ENCODE measurements at regions not wholly inside any gene's neighbourhood (a gene's known extent, or its start where the extent isn't known, plus 50 kb on each side); places are given as distances from the start of the nearest gene placed in this dataset.

DNA sequence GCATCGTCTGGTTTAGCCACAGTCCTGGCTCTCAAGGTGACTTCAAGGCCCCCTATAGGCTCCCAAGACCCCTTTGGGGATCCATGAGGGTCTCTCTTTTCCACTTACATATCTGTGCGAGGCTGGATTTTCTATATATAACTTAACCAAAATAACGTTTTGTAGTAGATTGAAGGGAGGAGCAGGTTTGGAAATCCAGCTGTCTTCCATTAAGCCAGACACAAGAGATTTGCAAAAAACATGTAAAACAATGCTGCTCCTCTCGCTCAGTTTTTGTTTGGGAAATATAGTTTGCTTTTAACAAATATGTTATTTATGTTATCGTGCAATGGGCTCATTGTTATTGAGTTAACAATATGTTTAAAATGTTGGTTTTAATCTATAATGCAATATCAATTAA lies 811.2 kb downstream of the TYW1 start:
- no TSS peak for BruUV-seq (replicated peaks)
- no peaks in the 10 kb centered on the region for H3K36me3 ChIP-seq (ENCODE audit: insufficient read depth, low read length, poor library complexity, severe bottlenecking)
- no peak for TF ChIP-seq EZH2 (IDR thresholded peaks at IDR 0.05; ENCODE audit: borderline replicate concordance, low read depth, low read length, poor library complexity, severe bottlenecking)
- TF ChIP-seq, protein P1, sequence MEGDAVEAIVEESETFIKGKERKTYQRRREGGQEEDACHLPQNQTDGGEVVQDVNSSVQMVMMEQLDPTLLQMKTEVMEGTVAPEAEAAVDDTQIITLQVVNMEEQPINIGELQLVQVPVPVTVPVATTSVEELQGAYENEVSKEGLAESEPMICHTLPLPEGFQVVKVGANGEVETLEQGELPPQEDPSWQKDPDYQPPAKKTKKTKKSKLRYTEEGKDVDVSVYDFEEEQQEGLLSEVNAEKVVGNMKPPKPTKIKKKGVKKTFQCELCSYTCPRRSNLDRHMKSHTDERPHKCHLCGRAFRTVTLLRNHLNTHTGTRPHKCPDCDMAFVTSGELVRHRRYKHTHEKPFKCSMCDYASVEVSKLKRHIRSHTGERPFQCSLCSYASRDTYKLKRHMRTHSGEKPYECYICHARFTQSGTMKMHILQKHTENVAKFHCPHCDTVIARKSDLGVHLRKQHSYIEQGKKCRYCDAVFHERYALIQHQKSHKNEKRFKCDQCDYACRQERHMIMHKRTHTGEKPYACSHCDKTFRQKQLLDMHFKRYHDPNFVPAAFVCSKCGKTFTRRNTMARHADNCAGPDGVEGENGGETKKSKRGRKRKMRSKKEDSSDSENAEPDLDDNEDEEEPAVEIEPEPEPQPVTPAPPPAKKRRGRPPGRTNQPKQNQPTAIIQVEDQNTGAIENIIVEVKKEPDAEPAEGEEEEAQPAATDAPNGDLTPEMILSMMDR (conservative IDR thresholded peaks at IDR 0.05; ENCODE audit: low read depth, low read length), result no peak
- H3K27me3 ChIP-seq (replicated peaks; ENCODE audit: insufficient read depth, low read depth, low read length, poor library complexity), result no peaks in the 10 kb centered on the region
- ChIA-PET CTCF (interaction anchor here (0.6 kb wide), 1 partner anchor 171 kb away, joined by 3 read pairs; no protein-coding TSS in a partner anchor), POLR2A (ENCODE audit: low non-redundant PET) (no interaction called here)
- H3K27ac ChIP-seq (ENCODE audit: low read depth, low read length, poor library complexity, severe bottlenecking), result no peak overlapping the region
- intact Hi-C loops (cut with micrococcal nuclease; ENCODE audit: unreplicated experiment), result no loop called here
- no peaks in the 10 kb centered on the region for H3K4me1 ChIP-seq (ENCODE audit: insufficient read depth, low read length, poor library complexity, severe bottlenecking)
- DNase-seq (ENCODE audit: low spot score), result no peak
- no peak overlapping the region for H3K4me3 ChIP-seq (ENCODE audit: low read depth, low read length, poor library complexity, severe bottlenecking)
- no peaks in the 10 kb centered on the region for H3K9me3 ChIP-seq (ENCODE audit: low read depth, low read length, poor library complexity, severe bottlenecking)

DNA sequence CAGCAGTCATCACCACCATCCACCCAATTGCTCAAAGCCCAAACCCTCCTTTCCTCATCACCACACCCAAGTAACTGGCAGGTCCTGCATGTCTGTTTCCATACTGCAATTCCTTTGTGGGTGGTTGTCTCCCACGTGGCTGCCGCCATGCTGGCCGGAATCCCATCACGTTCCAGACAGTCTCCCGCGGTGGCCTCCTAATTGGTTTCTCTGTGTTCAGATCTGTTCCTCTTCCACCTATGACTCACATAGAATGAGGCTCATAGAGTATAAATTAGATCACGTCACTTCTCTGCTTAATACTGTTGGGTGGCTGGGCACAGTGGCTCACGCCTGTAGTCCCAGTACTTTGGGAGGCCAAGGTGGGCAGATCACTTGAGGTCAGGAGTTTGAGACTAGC lies 813.0 kb downstream of the TYW1 start:
- ChIA-PET CTCF (no interaction called here), POLR2A (ENCODE audit: low non-redundant PET) (no interaction called here)
- Histone ChIP-seq H3K27me3 (replicated peaks; ENCODE audit: insufficient read depth, low read depth, low read length, poor library complexity) (no peaks in the 10 kb centered on the region), H3K36me3 (ENCODE audit: insufficient read depth, low read length, poor library complexity, severe bottlenecking) (no peaks in the 10 kb centered on the region), H3K4me1 (ENCODE audit: insufficient read depth, low read length, poor library complexity, severe bottlenecking) (no peaks in the 10 kb centered on the region), H3K9me3 (ENCODE audit: low read depth, low read length, poor library complexity, severe bottlenecking) (no peaks in the 10 kb centered on the region), H3K27ac (ENCODE audit: low read depth, low read length, poor library complexity, severe bottlenecking) (no peak overlapping the region), H3K4me3 (ENCODE audit: low read depth, low read length, poor library complexity, severe bottlenecking) (no peak overlapping the region)
- peak; percentile 24 for DNase-seq (ENCODE audit: low spot score)
- no peak for TF ChIP-seq EZH2 (IDR thresholded peaks at IDR 0.05; ENCODE audit: borderline replicate concordance, low read depth, low read length, poor library complexity, severe bottlenecking)
- TF ChIP-seq, protein P1 (conservative IDR thresholded peaks at IDR 0.05; ENCODE audit: low read depth, low read length), result no peak
- intact Hi-C loops (cut with micrococcal nuclease; ENCODE audit: unreplicated experiment), result no loop called here
- no TSS peak for BruUV-seq (replicated peaks)

DNA sequence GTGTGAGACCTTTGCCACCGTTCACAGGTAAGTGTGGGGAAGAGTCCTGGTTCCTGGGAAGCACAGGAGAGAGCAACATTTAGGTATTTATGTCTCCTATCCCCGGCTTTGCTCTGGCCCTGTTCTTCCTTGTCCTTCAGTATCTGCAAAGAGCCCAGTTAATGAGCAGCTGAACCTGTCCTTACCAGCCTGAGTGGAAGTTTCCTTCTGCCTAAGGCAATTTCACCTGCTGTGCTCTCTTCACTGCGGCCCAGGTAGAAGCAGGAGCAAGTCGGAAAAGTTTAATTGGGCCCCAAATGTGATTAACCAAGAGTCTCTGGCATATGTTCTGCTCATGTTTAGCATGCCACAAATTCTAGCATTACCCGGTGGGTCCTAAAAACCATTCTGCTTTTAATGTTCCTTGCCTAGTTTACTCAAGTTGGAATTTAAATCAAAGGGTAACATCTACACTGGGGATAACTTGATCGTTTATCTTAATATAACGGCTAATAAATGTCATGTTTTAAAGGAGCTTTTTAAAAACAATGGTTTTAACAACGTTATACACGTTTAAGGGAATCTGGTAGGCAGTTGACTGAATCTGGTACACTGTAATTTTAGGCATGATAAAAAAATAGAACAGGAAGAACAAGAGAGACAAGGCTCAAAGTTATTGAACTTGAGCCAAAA lies 817.1 kb downstream of the TYW1 start:
- CTCF ChIA-PET, result no interaction called here
- Histone ChIP-seq H3K27me3 (replicated peaks; ENCODE audit: insufficient read depth, low read depth, low read length, poor library complexity) (no peaks in the 10 kb centered on the region), H3K4me3 (ENCODE audit: low read depth, low read length, poor library complexity, severe bottlenecking) (no peak overlapping the region), H3K4me1 (ENCODE audit: insufficient read depth, low read length, poor library complexity, severe bottlenecking) (no peaks in the 10 kb centered on the region), H3K36me3 (ENCODE audit: insufficient read depth, low read length, poor library complexity, severe bottlenecking) (no peaks in the 10 kb centered on the region), H3K27ac (ENCODE audit: low read depth, low read length, poor library complexity, severe bottlenecking) (no peak overlapping the region), H3K9me3 (ENCODE audit: low read depth, low read length, poor library complexity, severe bottlenecking) (no peaks in the 10 kb centered on the region)
- BruUV-seq (replicated peaks), result no TSS peak
- TF ChIP-seq, protein P1 (conservative IDR thresholded peaks at IDR 0.05; ENCODE audit: low read depth, low read length), result no peak
- no peak for TF ChIP-seq EZH2 (IDR thresholded peaks at IDR 0.05; ENCODE audit: borderline replicate concordance, low read depth, low read length, poor library complexity, severe bottlenecking)
- no peak for DNase-seq (ENCODE audit: low spot score)
- POLR2A ChIA-PET (ENCODE audit: low non-redundant PET), result no interaction called here
- intact Hi-C loops (cut with micrococcal nuclease; ENCODE audit: unreplicated experiment), result no loop called here

Data from A673 (cell line).